Liver (tissue), 8 donors: ENCODE measurements at regions not wholly inside any gene's neighbourhood (a gene's known extent, or its start where the extent isn't known, plus 50 kb on each side); places are given as distances from the start of the nearest gene placed in this dataset.

ENCODE experiments used
- DNase-seq: peaks from one replicate; pipeline ENCODE4 v3.0.0-alpha.2; 2017; ENCODE audit warnings: low spot score
- H3K27ac ChIP-seq, 2 donors: one replicate each; pipeline ENCODE4 v1.7.0; 2013; ENCODE audit warnings: inconsistent platforms in 2 of 2, low read length in 2 of 2, control low read depth in 1 of 2, low read depth in 1 of 2, mild to moderate bottlenecking in 1 of 2
- H3K27me3 ChIP-seq, 4 donors: one replicate each; pipeline versions ENCODE4 v1.6.1 to v1.7.0; 2013; ENCODE audit warnings: low read length in 3 of 4, inconsistent platforms in 1 of 4, mild to moderate bottlenecking in 1 of 4, moderate library complexity in 1 of 4; ENCODE audit not compliant: control insufficient read depth in 4 of 4, insufficient read depth in 4 of 4
- H3K36me3 ChIP-seq, 4 donors: one replicate each; pipeline versions ENCODE4 v1.6.1 to v1.7.0; 2013; ENCODE audit warnings: low read length in 3 of 4, mild to moderate bottlenecking in 3 of 4, low read depth in 1 of 4, moderate library complexity in 1 of 4; ENCODE audit not compliant: control insufficient read depth in 4 of 4, insufficient read depth in 3 of 4
- H3K4me1 ChIP-seq, 4 donors: one replicate each; pipeline versions ENCODE4 v1.6.1 to v1.7.0; 2013; ENCODE audit warnings: low read length in 3 of 4, mild to moderate bottlenecking in 3 of 4, moderate library complexity in 1 of 4; ENCODE audit not compliant: control insufficient read depth in 4 of 4, insufficient read depth in 4 of 4
- H3K4me3 ChIP-seq, 3 donors: one replicate each; pipeline versions ENCODE4 v1.6.1 to v1.7.0; 2013; ENCODE audit warnings: low read length in 3 of 3, control low read depth in 1 of 3, low read depth in 1 of 3, mild to moderate bottlenecking in 1 of 3
- H3K9ac ChIP-seq, 2 donors: one replicate each; pipeline ENCODE4 v1.7.0; 2013; ENCODE audit warnings: low read length in 2 of 2, mild to moderate bottlenecking in 2 of 2, moderate library complexity in 2 of 2, control low read depth in 1 of 2, low read depth in 1 of 2
- H3K9me3 ChIP-seq, 4 donors: one replicate each; pipeline versions ENCODE4 v1.6.1 to v1.7.0; 2013; ENCODE audit warnings: low read length in 3 of 4; ENCODE audit not compliant: control insufficient read depth in 4 of 4
- EGR1 ChIP-seq, 2 donors: IDR thresholded peaks; 2 replicates each; pipeline ENCODE4 v1.6.1; 2016 to 2018; ENCODE audit warnings: antibody characterized with exemption in 2 of 2, low read depth in 2 of 2
- FOXA1 ChIP-seq: IDR thresholded peaks from 2 replicates; pipeline ENCODE4 v1.6.1; 2016; ENCODE audit warnings: antibody characterized with exemption
- GABPA ChIP-seq, 2 donors: IDR thresholded peaks in 1 of 2; conservative IDR thresholded peaks in 1 of 2; 2 replicates each; pipeline ENCODE4 v1.6.1; 2016; ENCODE audit warnings: antibody characterized with exemption in 2 of 2, mild to moderate bottlenecking in 1 of 2, moderate library complexity in 1 of 2
- HNF4A ChIP-seq, 2 donors: conservative IDR thresholded peaks; 2 replicates each; pipeline ENCODE4 v1.6.1; 2016; ENCODE audit warnings: antibody characterized with exemption in 2 of 2, mild to moderate bottlenecking in 2 of 2
- JUND ChIP-seq, 2 donors: IDR thresholded peaks; 2 replicates each; pipeline ENCODE4 v1.6.1; 2016; ENCODE audit warnings: antibody characterized with exemption in 2 of 2
- MAX ChIP-seq: IDR thresholded peaks from 2 replicates; pipeline ENCODE4 v1.6.1; 2016; ENCODE audit warnings: antibody characterized with exemption
- NR2F2 ChIP-seq: IDR thresholded peaks from 2 replicates; pipeline ENCODE4 v1.6.1; 2016; ENCODE audit warnings: antibody characterized with exemption
- RAD21 ChIP-seq, 2 donors: IDR thresholded peaks; 2 replicates each; pipeline ENCODE4 v1.6.1; 2016; ENCODE audit warnings: antibody characterized with exemption in 2 of 2, mild to moderate bottlenecking in 2 of 2
- TAF1 ChIP-seq: conservative IDR thresholded peaks from 2 replicates; pipeline ENCODE4 v1.6.1; 2016; ENCODE audit warnings: antibody characterized with exemption, mild to moderate bottlenecking
- WGBS: extraction: QIAGEN DNeasy Blood & Tissue Kit; methylation state at CpG from one replicate; pipeline ENCODE4 v1.1.7; 2013; 5-methylcytosine and 5-hydroxymethylcytosine counted together
- TF ChIP-seq, protein P1 (sequence below): IDR thresholded peaks from 2 replicates; pipeline ENCODE4 v1.6.1; 2016; ENCODE audit warnings: antibody characterized with exemption, mild to moderate bottlenecking
- TF ChIP-seq, protein P2 (sequence below): fragments of 150-350 bp; IDR thresholded peaks from 2 replicates; pipeline ENCODE4 v1.5.1; 2017; ENCODE audit warnings: improper control_type of control experiment, low read depth, low read length; ENCODE audit not compliant: missing input control
- TF ChIP-seq, protein P3 (sequence below): IDR thresholded peaks from 2 replicates; pipeline ENCODE4 v1.6.1; 2016; ENCODE audit warnings: antibody characterized with exemption
- donor health status: healthy.
- donor health status: healthy.
- donor health status: healthy.
- donor health status: healthy.
- donor health status: healthy.

DNA sequence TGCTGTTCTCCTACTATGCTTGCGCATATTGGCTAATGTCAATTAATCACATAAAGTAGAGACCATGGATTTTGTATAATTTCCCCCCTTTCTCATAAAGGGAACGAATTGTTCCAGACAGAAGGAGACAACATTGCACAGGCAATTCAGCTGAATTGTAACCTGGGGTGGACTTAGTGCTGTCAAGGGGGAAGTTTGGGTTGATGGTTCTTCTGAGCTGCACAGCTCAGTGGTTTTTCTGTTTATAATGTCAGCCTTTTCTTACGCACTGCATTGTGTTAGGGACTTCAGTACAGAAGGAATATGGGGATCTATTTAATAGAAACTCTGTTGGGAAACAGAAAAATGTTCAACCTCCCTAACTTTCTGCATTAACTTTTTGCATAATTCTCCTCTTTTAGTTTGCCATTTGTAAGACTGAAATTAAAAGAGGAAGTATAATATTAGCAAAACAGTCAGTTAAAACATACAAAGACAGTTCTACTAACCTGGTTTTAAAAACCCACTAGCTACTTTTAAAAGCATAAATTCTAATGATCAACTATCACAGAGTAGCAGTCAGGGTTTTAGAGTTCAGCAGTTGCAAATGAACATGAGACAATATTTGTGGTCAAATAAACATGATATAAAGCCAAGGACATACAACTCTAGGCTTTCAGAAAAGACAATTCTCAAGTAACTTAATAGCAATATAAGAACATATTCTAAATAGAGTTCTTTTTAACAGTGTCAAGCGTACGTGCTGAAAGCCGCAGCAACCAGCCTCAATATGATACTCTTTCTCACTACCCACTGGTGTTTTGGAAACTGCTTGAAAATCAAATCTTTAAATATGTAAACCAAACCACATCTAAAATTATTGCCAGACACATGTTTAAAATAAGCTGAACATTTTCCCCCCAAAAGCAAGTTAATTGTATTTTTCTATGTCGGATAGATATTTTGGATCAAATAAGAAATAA lies 393.0 kb downstream of the FSCB start:
- Histone ChIP-seq H3K9me3 (no peaks in the 10 kb centered on the region), H3K36me3 (no peaks in the 10 kb centered on the region), H3K9ac (no peak overlapping the region), H3K27ac (no peak overlapping the region), H3K27me3 (no peaks in the 10 kb centered on the region), H3K4me1 (no peaks in the 10 kb centered on the region), H3K4me3 (no peak overlapping the region)
- no peak for DNase-seq
- WGBS, result 84% methylated on average over 7 of the region's 7 CpGs
- TF ChIP-seq, protein P1, sequence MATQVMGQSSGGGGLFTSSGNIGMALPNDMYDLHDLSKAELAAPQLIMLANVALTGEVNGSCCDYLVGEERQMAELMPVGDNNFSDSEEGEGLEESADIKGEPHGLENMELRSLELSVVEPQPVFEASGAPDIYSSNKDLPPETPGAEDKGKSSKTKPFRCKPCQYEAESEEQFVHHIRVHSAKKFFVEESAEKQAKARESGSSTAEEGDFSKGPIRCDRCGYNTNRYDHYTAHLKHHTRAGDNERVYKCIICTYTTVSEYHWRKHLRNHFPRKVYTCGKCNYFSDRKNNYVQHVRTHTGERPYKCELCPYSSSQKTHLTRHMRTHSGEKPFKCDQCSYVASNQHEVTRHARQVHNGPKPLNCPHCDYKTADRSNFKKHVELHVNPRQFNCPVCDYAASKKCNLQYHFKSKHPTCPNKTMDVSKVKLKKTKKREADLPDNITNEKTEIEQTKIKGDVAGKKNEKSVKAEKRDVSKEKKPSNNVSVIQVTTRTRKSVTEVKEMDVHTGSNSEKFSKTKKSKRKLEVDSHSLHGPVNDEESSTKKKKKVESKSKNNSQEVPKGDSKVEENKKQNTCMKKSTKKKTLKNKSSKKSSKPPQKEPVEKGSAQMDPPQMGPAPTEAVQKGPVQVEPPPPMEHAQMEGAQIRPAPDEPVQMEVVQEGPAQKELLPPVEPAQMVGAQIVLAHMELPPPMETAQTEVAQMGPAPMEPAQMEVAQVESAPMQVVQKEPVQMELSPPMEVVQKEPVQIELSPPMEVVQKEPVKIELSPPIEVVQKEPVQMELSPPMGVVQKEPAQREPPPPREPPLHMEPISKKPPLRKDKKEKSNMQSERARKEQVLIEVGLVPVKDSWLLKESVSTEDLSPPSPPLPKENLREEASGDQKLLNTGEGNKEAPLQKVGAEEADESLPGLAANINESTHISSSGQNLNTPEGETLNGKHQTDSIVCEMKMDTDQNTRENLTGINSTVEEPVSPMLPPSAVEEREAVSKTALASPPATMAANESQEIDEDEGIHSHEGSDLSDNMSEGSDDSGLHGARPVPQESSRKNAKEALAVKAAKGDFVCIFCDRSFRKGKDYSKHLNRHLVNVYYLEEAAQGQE, result no peak
- TF ChIP-seq GABPA (IDR thresholded peaks at IDR 0.05 in 1 of 2, conservative IDR thresholded peaks at IDR 0.05 in 1 of 2), result no peak
- no peak for TF ChIP-seq TAF1
- no peak for TF ChIP-seq EGR1 (IDR thresholded peaks at IDR 0.05; ENCODE audit: low read depth in 2 of 2)
- TF ChIP-seq, protein P2, sequence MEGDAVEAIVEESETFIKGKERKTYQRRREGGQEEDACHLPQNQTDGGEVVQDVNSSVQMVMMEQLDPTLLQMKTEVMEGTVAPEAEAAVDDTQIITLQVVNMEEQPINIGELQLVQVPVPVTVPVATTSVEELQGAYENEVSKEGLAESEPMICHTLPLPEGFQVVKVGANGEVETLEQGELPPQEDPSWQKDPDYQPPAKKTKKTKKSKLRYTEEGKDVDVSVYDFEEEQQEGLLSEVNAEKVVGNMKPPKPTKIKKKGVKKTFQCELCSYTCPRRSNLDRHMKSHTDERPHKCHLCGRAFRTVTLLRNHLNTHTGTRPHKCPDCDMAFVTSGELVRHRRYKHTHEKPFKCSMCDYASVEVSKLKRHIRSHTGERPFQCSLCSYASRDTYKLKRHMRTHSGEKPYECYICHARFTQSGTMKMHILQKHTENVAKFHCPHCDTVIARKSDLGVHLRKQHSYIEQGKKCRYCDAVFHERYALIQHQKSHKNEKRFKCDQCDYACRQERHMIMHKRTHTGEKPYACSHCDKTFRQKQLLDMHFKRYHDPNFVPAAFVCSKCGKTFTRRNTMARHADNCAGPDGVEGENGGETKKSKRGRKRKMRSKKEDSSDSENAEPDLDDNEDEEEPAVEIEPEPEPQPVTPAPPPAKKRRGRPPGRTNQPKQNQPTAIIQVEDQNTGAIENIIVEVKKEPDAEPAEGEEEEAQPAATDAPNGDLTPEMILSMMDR, result no peak

GRCh38 chr14:44112774-44113460 lies 394.2 kb downstream of the FSCB start:
- Histone ChIP-seq H3K27me3 (no peaks in the 10 kb centered on the region), H3K9me3 (no peaks in the 10 kb centered on the region), H3K4me3 (no peak overlapping the region), H3K4me1 (no peaks in the 10 kb centered on the region), H3K27ac (no peak overlapping the region), H3K36me3 (no peaks in the 10 kb centered on the region), H3K9ac (no peak overlapping the region)
- no peak for DNase-seq
- TF ChIP-seq, protein P3, sequence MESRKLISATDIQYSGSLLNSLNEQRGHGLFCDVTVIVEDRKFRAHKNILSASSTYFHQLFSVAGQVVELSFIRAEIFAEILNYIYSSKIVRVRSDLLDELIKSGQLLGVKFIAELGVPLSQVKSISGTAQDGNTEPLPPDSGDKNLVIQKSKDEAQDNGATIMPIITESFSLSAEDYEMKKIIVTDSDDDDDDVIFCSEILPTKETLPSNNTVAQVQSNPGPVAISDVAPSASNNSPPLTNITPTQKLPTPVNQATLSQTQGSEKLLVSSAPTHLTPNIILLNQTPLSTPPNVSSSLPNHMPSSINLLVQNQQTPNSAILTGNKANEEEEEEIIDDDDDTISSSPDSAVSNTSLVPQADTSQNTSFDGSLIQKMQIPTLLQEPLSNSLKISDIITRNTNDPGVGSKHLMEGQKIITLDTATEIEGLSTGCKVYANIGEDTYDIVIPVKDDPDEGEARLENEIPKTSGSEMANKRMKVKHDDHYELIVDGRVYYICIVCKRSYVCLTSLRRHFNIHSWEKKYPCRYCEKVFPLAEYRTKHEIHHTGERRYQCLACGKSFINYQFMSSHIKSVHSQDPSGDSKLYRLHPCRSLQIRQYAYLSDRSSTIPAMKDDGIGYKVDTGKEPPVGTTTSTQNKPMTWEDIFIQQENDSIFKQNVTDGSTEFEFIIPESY, result no peak
- TF ChIP-seq GABPA (IDR thresholded peaks at IDR 0.05 in 1 of 2, conservative IDR thresholded peaks at IDR 0.05 in 1 of 2) (no peak), RAD21 (IDR thresholded peaks at IDR 0.05) (no peak), MAX (no peak), NR2F2 (no peak), JUND (IDR thresholded peaks at IDR 0.05) (no peak), FOXA1 (no peak), HNF4A (conservative IDR thresholded peaks at IDR 0.05) (no peak)
- TF ChIP-seq, protein P2, result no peak
- TF ChIP-seq, protein P1, result no peak
